AG09319 (cell line): ENCODE measurements at regions not wholly inside any gene's neighbourhood (a gene's known extent, or its start where the extent isn't known, plus 50 kb on each side); places are given as distances from the start of the nearest gene placed in this dataset.

Source experiments
- DNase-seq: peaks from one replicate; pipeline ENCODE4 v3.0.0-alpha.2; 2010; ENCODE audit warnings: low read depth; ENCODE audit errors: extremely low read depth
- TF ChIP-seq, protein P1 (sequence below): IDR thresholded peaks from 2 replicates; pipeline ENCODE4 v1.5.1; 2011; ENCODE audit warnings: low read depth, mild to moderate bottlenecking, inconsistent platforms, low read length, moderate library complexity

DNA sequence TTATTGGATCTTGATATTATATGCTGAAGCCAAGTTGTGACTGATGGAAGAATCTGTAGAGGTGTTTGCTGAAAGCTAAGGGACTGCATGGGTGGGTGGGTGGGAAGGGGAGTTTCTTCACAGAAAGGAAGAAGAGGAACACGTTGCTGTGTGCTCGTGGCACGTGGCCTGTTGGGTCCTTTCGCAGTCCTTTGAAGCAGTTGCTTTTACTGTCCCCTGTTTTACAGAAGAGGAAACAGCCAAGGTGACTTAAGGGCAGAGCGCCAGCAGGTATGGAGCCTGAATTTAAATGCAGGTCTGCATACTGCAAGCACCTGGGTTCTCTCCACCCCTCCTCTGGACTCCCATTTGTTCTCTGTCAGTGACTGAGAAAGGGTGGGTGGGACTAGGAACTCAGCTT is 59.4 kb upstream of the PRR23C start:
- TF ChIP-seq, protein P1, sequence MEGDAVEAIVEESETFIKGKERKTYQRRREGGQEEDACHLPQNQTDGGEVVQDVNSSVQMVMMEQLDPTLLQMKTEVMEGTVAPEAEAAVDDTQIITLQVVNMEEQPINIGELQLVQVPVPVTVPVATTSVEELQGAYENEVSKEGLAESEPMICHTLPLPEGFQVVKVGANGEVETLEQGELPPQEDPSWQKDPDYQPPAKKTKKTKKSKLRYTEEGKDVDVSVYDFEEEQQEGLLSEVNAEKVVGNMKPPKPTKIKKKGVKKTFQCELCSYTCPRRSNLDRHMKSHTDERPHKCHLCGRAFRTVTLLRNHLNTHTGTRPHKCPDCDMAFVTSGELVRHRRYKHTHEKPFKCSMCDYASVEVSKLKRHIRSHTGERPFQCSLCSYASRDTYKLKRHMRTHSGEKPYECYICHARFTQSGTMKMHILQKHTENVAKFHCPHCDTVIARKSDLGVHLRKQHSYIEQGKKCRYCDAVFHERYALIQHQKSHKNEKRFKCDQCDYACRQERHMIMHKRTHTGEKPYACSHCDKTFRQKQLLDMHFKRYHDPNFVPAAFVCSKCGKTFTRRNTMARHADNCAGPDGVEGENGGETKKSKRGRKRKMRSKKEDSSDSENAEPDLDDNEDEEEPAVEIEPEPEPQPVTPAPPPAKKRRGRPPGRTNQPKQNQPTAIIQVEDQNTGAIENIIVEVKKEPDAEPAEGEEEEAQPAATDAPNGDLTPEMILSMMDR: no peak
- no peak for DNase-seq

DNA sequence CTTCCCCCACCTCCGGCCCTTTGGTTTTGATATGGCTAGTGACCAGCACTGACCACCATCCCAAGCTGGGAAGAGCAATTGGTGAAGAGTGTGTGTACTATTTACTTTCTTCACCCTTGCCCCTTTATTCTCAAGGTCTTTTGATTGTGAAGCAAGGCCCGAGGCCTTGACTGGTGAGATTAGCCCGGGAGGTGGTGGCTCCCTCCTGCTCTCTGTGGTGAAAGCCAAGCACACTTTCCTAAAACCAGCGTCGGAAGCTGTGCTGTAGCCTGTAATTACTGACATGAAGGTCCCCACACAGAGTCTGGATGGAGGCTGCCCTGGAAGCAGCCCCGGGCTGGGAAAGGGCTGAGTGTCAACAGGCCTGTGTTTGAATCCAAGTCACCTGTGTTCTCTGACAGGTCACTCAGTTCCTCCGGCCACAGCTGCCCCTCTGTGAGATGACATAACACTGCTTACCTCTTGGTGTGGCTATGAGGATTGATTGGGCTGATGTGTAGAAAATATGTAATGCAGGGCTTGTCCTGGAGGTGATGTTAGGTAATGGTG is 60.5 kb upstream of the PRR23C start:
- TF ChIP-seq, protein P1: no peak
- DNase-seq: no peak

DNA sequence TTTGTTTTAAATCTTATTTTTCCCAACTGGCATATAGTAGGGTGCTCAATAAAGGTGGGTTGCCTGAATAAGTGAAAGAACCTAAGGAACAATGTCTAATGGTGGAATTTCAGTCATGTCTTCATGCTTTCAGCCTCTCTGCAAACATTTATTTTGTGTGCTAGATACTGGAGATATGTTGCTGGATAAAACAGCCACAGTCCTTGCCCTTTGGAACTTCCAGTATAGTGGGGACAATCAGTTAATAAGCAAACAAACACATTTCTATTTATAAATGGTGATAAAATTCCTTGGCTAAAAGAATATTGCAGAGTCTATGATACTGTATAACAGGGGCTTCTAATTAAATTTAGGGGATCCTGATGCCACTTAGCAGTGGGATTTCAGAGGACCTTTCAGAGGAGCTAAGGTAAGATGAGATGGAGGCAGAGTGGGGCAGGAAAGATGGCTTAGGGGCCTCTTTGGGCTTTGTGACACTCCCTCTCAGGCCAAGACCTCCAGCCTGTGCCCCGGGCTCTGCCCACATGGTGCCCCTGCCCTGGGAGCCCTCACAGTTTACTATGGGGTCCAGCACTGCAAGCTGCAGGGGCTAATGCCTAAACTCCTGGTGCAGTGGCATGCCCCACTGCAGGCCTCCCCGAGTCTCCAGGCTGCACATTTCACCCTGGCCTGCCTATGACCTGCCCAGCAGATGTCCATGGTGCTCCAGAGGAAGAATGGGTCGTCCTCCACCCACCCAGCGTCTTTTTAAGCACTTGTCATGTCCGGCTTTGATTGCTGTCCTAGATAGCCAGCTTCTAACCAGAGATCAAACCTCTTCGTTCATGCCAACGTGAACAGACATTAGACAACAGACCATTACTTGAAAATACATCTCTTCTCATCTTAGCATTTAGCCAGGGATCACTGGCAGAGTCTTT is 61.6 kb upstream of the PRR23C start:
- TF ChIP-seq, protein P1: no peak
- DNase-seq: no peak

DNA sequence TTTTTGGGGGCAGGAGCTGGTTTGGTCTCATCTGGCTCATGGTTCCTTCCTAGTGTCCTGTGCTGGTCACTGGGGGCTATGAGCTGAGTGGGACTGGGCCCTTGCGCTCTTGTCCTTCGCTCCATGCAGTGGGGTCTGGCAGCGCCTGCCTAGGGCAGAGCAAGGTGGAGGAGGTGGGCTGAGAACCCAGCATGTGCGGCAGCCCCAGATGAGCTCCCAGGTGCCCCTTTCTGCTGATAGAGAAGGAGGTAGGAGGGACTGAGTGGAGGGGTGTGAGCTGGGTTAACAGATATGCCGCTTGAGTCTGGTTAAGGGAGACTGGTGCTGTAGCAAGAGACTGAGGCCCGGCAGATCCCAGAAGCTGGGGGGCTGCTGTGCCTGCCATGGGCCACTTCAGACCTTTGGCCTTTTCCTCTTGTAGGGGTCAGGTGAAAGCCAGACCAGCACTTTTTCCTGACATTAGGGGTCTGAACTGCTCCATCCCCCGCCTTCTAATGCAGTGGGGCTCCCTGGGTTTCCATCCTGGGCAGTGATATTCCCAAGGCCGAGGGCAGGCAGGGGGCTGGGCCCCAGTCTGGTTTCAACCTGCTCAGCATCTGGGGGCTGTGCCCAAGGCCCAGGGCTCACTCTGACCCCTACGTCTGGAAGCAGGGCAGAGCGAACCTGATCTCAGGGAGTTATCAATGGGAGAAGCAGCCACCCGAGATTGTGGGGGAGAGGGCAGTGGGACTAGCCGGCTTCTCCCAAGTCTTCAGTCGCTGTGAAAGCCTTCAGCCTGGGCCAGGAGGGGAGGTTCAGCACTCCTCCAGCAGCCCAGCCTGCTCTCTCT is 62.9 kb upstream of the PRR23C start:
- TF ChIP-seq, protein P1: no peak
- no peak for DNase-seq

DNA sequence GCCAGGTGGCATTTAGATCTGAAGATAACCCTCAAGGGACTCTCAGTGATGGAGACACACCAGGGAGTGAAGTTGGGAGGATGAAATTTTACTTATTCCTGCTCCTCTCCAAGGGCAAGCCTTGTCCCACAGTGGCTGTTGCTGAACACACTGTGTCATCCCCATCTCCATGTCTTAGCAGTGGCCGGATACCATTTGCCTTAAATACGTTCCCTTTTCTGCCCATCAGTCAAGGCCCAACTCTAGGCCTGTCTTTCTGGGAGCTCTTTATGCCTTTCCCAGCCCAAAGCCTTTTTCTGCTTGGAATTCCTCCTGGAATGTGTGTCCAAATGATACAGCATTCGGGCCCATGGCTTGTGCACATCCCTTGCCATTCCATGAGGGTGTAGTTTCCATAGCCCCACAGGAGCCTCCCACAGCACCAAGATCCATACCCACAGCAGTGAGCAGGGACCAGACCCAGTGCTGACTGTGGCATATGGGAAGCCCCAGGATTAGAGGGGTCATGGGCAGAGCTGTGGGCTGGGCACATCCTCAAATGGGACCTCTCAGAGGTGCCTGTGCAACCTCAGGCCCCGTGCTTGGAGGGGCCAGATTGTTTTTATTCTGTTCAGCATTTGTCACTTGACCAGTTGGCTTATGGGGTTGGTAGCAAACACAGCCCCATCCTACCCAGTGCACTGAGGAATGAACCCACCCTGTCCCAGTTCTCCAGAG is 63.7 kb upstream of the PRR23C start:
- TF ChIP-seq, protein P1: no peak
- DNase-seq: no peak

DNA sequence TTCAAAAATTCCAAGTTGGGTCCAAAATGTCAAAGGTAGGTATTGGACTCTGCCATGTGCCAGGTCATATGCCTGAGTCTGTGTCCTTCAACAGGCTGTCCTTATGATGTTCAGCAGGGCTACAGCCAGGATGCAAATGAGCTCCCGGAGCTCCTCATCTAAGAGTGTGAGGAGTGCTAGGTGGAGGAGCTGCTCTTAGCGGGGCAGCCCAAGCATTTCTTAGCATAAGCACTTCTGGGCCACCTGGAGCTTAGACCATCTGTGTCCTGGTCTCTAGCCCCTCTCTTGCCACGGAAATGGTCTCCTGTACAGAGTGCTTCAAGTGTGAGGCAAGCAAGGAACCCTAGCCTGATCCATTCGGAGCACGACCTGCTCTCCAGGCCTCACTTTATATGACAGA is 64.6 kb upstream of the PRR23C start:
- TF ChIP-seq, protein P1: no peak
- DNase-seq: no peak
